ENCODE measurements at regions not wholly inside any gene's neighbourhood (a gene's known extent, or its start where the extent isn't known, plus 50 kb on each side); places are given as distances from the start of the nearest gene placed in this dataset.
A peak's percentile ranks its signal among the peaks of the same experiment; 100 is the strongest.

GRCh38 chr2:62296034-62296831, 100.3 kb downstream of the B3GNT2 start:
- no peaks in the 10 kb centered on the region for H3K36me3 ChIP-seq (ENCODE audit: insufficient read depth, low read length)
- no peaks in the 10 kb centered on the region for H3K27me3 ChIP-seq (ENCODE audit: control insufficient read depth in 1 of 2, insufficient read depth in 2 of 2, low read length in 2 of 2)
- H3K4me1 ChIP-seq (ENCODE audit: insufficient read depth, low read length) = peaks cover 31% of the 10 kb centered on the region
- no peak overlapping the region for H3K27ac ChIP-seq (ENCODE audit: low read depth, low read length)
- H3K9ac ChIP-seq (ENCODE audit: low read length) = no peak overlapping the region
- no peaks in the 10 kb centered on the region for H3K9me3 ChIP-seq (ENCODE audit: low read length)
- H3K4me3 ChIP-seq (ENCODE audit: low read depth in 1 of 2, low read length in 2 of 2) = no peak overlapping the region

- Histone ChIP-seq H3K4me3 (ENCODE audit: low read depth in 1 of 2, low read length in 2 of 2) (peak overlapping the region in 1 of 2 donors; percentile 30), H3K9me3 (ENCODE audit: low read length) (no peaks in the 10 kb centered on the region), H3K4me1 (ENCODE audit: insufficient read depth, low read length) (peaks cover 31% of the 10 kb centered on the region), H3K27ac (ENCODE audit: low read depth, low read length) (peak overlapping the region; percentile 76), H3K27me3 (ENCODE audit: control insufficient read depth in 1 of 2, insufficient read depth in 2 of 2, low read length in 2 of 2) (no peaks in the 10 kb centered on the region), H3K9ac (ENCODE audit: low read length) (peak overlapping the region; percentile 36), H3K36me3 (ENCODE audit: insufficient read depth, low read length) (no peaks in the 10 kb centered on the region)
These were observed 97.8 kb downstream of the B3GNT2 start for GRCh38 chr2:62293490-62294271.

- H3K9me3 ChIP-seq (ENCODE audit: low read length) = no peaks in the 10 kb centered on the region
- H3K9ac ChIP-seq (ENCODE audit: low read length) = peak overlapping the region; percentile 36
- H3K27ac ChIP-seq (ENCODE audit: low read depth, low read length) = peak overlapping the region; percentile 76
- H3K4me1 ChIP-seq (ENCODE audit: insufficient read depth, low read length) = peaks cover 37% of the 10 kb centered on the region
- H3K27me3 ChIP-seq (ENCODE audit: control insufficient read depth in 1 of 2, insufficient read depth in 2 of 2, low read length in 2 of 2) = no peaks in the 10 kb centered on the region
- peak overlapping the region in 1 of 2 donors; percentile 30 for H3K4me3 ChIP-seq (ENCODE audit: low read depth in 1 of 2, low read length in 2 of 2)
- no peaks in the 10 kb centered on the region for H3K36me3 ChIP-seq (ENCODE audit: insufficient read depth, low read length)
These were observed 97.2 kb downstream of the B3GNT2 start for GRCh38 chr2:62293151-62293489.

- peak overlapping the region; percentile 24 for H3K27ac ChIP-seq (ENCODE audit: low read depth, low read length)
- peak overlapping the region in 1 of 2 donors; percentile 37 for H3K4me3 ChIP-seq (ENCODE audit: low read depth in 1 of 2, low read length in 2 of 2)
- no peaks in the 10 kb centered on the region for H3K27me3 ChIP-seq (ENCODE audit: control insufficient read depth in 1 of 2, insufficient read depth in 2 of 2, low read length in 2 of 2)
- H3K9me3 ChIP-seq (ENCODE audit: low read length) = no peaks in the 10 kb centered on the region
- no peaks in the 10 kb centered on the region for H3K36me3 ChIP-seq (ENCODE audit: insufficient read depth, low read length)
- peaks cover 40% of the 10 kb centered on the region for H3K4me1 ChIP-seq (ENCODE audit: insufficient read depth, low read length)
- peak overlapping the region; percentile 8 for H3K9ac ChIP-seq (ENCODE audit: low read length)
These were observed 96.3 kb downstream of the B3GNT2 start for GRCh38 chr2:62292190-62292589.

GRCh38 chr2:62291517-62292137, 95.7 kb downstream of the B3GNT2 start:
- Histone ChIP-seq H3K4me1 (ENCODE audit: insufficient read depth, low read length) (peaks cover 40% of the 10 kb centered on the region), H3K27ac (ENCODE audit: low read depth, low read length) (no peak overlapping the region), H3K9ac (ENCODE audit: low read length) (no peak overlapping the region), H3K36me3 (ENCODE audit: insufficient read depth, low read length) (no peaks in the 10 kb centered on the region), H3K4me3 (ENCODE audit: low read depth in 1 of 2, low read length in 2 of 2) (peak overlapping the region in 1 of 2 donors; percentile 37), H3K27me3 (ENCODE audit: control insufficient read depth in 1 of 2, insufficient read depth in 2 of 2, low read length in 2 of 2) (no peaks in the 10 kb centered on the region), H3K9me3 (ENCODE audit: low read length) (no peaks in the 10 kb centered on the region)

GRCh38 chr2:62291052-62291451, 95.1 kb downstream of the B3GNT2 start:
- H3K9ac ChIP-seq (ENCODE audit: low read length) = no peak overlapping the region
- no peak overlapping the region for H3K27ac ChIP-seq (ENCODE audit: low read depth, low read length)
- H3K9me3 ChIP-seq (ENCODE audit: low read length) = no peaks in the 10 kb centered on the region
- H3K4me3 ChIP-seq (ENCODE audit: low read depth in 1 of 2, low read length in 2 of 2) = no peak overlapping the region
- no peaks in the 10 kb centered on the region for H3K36me3 ChIP-seq (ENCODE audit: insufficient read depth, low read length)
- H3K27me3 ChIP-seq (ENCODE audit: control insufficient read depth in 1 of 2, insufficient read depth in 2 of 2, low read length in 2 of 2) = no peaks in the 10 kb centered on the region
- H3K4me1 ChIP-seq (ENCODE audit: insufficient read depth, low read length) = peaks cover 40% of the 10 kb centered on the region

- no peak overlapping the region for H3K27ac ChIP-seq (ENCODE audit: low read depth, low read length)
- no peaks in the 10 kb centered on the region for H3K9me3 ChIP-seq (ENCODE audit: low read length)
- no peak overlapping the region for H3K4me3 ChIP-seq (ENCODE audit: low read depth in 1 of 2, low read length in 2 of 2)
- peaks cover 27% of the 10 kb centered on the region for H3K4me1 ChIP-seq (ENCODE audit: insufficient read depth, low read length)
- H3K27me3 ChIP-seq (ENCODE audit: control insufficient read depth in 1 of 2, insufficient read depth in 2 of 2, low read length in 2 of 2) = no peaks in the 10 kb centered on the region
- no peaks in the 10 kb centered on the region for H3K36me3 ChIP-seq (ENCODE audit: insufficient read depth, low read length)
- no peak overlapping the region for H3K9ac ChIP-seq (ENCODE audit: low read length)
These were observed 92.3 kb downstream of the B3GNT2 start for GRCh38 chr2:62287899-62288880.

- Histone ChIP-seq H3K4me1 (ENCODE audit: insufficient read depth, low read length) (peaks cover 19% of the 10 kb centered on the region), H3K9ac (ENCODE audit: low read length) (no peak overlapping the region), H3K27me3 (ENCODE audit: control insufficient read depth in 1 of 2, insufficient read depth in 2 of 2, low read length in 2 of 2) (no peaks in the 10 kb centered on the region), H3K9me3 (ENCODE audit: low read length) (no peaks in the 10 kb centered on the region), H3K36me3 (ENCODE audit: insufficient read depth, low read length) (no peaks in the 10 kb centered on the region), H3K27ac (ENCODE audit: low read depth, low read length) (no peak overlapping the region), H3K4me3 (ENCODE audit: low read depth in 1 of 2, low read length in 2 of 2) (no peak overlapping the region)
These were observed 91.4 kb downstream of the B3GNT2 start for GRCh38 chr2:62287282-62287681.

GRCh38 chr2:62286089-62286785, 90.3 kb downstream of the B3GNT2 start:
- no peaks in the 10 kb centered on the region for H3K27me3 ChIP-seq (ENCODE audit: control insufficient read depth in 1 of 2, insufficient read depth in 2 of 2, low read length in 2 of 2)
- H3K4me1 ChIP-seq (ENCODE audit: insufficient read depth, low read length) = peaks cover 9% of the 10 kb centered on the region
- H3K36me3 ChIP-seq (ENCODE audit: insufficient read depth, low read length) = no peaks in the 10 kb centered on the region
- H3K9ac ChIP-seq (ENCODE audit: low read length) = no peak overlapping the region
- no peaks in the 10 kb centered on the region for H3K9me3 ChIP-seq (ENCODE audit: low read length)
- no peak overlapping the region for H3K27ac ChIP-seq (ENCODE audit: low read depth, low read length)
- H3K4me3 ChIP-seq (ENCODE audit: low read depth in 1 of 2, low read length in 2 of 2) = no peak overlapping the region

GRCh38 chr2:62284980-62285379, 89.1 kb downstream of the B3GNT2 start:
- no peak overlapping the region for H3K4me3 ChIP-seq (ENCODE audit: low read depth in 1 of 2, low read length in 2 of 2)
- no peaks in the 10 kb centered on the region for H3K27me3 ChIP-seq (ENCODE audit: control insufficient read depth in 1 of 2, insufficient read depth in 2 of 2, low read length in 2 of 2)
- H3K9me3 ChIP-seq (ENCODE audit: low read length) = no peaks in the 10 kb centered on the region
- no peak overlapping the region for H3K27ac ChIP-seq (ENCODE audit: low read depth, low read length)
- no peaks in the 10 kb centered on the region for H3K36me3 ChIP-seq (ENCODE audit: insufficient read depth, low read length)
- no peak overlapping the region for H3K9ac ChIP-seq (ENCODE audit: low read length)
- H3K4me1 ChIP-seq (ENCODE audit: insufficient read depth, low read length) = peaks cover 9% of the 10 kb centered on the region

Data from muscle layer of colon (tissue), 2 donors.